ENCODE measurements at regions not wholly inside any gene's neighbourhood (a gene's known extent, or its start where the extent isn't known, plus 50 kb on each side); places are given as distances from the start of the nearest gene placed in this dataset.
A peak's percentile ranks its signal among the peaks of the same experiment; 100 is the strongest.
"Not testable (repeated sequence)": the region's sequence is repeated elsewhere in the genome, so short reads cannot be mapped to it uniquely, and the experiment has no call there.

DNA sequence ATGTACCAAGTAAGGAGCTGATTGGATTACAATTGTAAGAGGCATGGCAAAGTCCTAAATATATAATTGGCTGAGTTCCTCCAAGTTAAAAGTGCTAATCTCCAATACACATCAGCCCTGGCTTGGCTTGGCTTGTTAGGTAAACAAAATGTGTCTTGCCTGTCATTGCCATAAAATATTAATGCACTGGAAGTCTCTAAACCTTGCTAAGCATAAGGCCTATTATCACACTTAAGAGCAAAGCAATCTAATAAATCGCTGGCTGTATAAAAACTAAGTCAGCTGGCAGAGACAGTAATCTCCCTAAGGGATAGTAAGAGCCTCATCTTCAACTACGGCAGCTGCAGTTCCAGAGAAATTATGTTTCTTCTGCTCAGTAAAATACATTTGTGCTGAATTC, 418.6 kb upstream of the GRAMD2B start:
- peaks cover 8% of the 10 kb centered on the region for H3K9me3 Mint-ChIP-seq
- no peak for DNase-seq (ENCODE audit: low read depth, low spot score)
- H3K27me3 Mint-ChIP-seq (ENCODE audit: low read depth): no peaks in the 10 kb centered on the region
- H3K4me3 Mint-ChIP-seq: no peak overlapping the region
- TF ChIP-seq, protein P1, sequence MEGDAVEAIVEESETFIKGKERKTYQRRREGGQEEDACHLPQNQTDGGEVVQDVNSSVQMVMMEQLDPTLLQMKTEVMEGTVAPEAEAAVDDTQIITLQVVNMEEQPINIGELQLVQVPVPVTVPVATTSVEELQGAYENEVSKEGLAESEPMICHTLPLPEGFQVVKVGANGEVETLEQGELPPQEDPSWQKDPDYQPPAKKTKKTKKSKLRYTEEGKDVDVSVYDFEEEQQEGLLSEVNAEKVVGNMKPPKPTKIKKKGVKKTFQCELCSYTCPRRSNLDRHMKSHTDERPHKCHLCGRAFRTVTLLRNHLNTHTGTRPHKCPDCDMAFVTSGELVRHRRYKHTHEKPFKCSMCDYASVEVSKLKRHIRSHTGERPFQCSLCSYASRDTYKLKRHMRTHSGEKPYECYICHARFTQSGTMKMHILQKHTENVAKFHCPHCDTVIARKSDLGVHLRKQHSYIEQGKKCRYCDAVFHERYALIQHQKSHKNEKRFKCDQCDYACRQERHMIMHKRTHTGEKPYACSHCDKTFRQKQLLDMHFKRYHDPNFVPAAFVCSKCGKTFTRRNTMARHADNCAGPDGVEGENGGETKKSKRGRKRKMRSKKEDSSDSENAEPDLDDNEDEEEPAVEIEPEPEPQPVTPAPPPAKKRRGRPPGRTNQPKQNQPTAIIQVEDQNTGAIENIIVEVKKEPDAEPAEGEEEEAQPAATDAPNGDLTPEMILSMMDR (conservative IDR thresholded peaks at IDR 0.05): no peak
- peaks cover 39% of the 10 kb centered on the region for H3K4me1 Mint-ChIP-seq
- peaks cover 3% of the 10 kb centered on the region for H3K36me3 Mint-ChIP-seq (ENCODE audit: low read depth)
- no peak overlapping the region for H3K27ac Mint-ChIP-seq (ENCODE audit: unreplicated experiment)

DNA sequence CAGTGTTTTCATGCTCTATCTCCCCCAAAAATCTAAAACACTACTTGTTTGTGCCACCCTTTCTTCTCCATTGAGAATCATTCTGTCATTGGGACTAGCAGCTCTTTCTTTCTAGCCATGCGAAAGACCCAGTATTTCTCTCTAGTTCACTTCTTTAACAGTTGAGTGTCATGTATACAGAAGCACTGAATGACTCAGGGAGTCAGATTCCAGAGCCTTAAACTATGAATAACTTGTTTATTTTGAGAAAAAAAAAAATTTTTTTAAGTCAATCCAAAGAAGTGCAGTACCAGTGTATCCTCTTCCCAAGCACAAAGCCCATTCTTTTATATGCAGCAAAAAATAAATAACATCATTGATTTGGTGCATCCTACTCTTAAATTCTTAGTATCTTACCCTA, 415.4 kb upstream of the GRAMD2B start:
- Mint-ChIP-seq H3K27ac (ENCODE audit: unreplicated experiment) (no peak overlapping the region), H3K4me1 (peaks cover 27% of the 10 kb centered on the region), H3K27me3 (ENCODE audit: low read depth) (no peaks in the 10 kb centered on the region), H3K36me3 (ENCODE audit: low read depth) (peaks cover 3% of the 10 kb centered on the region), H3K9me3 (peaks cover 10% of the 10 kb centered on the region), H3K4me3 (no peak overlapping the region)
- no peak for DNase-seq (ENCODE audit: low read depth, low spot score)
- TF ChIP-seq, protein P1 (conservative IDR thresholded peaks at IDR 0.05): no peak

DNA sequence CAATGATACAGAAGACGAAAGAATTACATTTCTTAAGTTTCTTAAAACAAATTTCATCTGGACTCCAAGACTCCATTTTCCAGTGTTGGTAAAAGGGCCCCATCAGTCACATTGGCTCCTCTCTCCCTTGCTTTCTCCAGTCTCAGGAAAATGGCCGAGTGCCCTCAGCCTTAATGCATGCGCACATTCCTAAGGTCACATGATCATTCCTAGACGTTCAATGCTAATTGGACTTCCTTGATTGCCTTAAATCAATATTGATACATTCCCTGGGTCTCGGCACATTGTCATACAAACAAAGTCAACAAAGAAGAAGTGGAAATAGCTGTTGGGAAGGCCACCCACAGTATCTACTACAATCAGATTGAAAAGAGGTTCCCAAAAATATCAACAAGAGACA, 413.6 kb upstream of the GRAMD2B start:
- H3K27me3 Mint-ChIP-seq (ENCODE audit: low read depth): no peaks in the 10 kb centered on the region
- DNase-seq (ENCODE audit: low read depth, low spot score): no peak
- H3K27ac Mint-ChIP-seq (ENCODE audit: unreplicated experiment): no peak overlapping the region
- H3K4me1 Mint-ChIP-seq: peaks cover 36% of the 10 kb centered on the region
- H3K36me3 Mint-ChIP-seq (ENCODE audit: low read depth): peaks cover 3% of the 10 kb centered on the region
- peaks cover 10% of the 10 kb centered on the region for H3K9me3 Mint-ChIP-seq
- TF ChIP-seq, protein P1 (conservative IDR thresholded peaks at IDR 0.05): no peak
- H3K4me3 Mint-ChIP-seq: no peak overlapping the region

DNA sequence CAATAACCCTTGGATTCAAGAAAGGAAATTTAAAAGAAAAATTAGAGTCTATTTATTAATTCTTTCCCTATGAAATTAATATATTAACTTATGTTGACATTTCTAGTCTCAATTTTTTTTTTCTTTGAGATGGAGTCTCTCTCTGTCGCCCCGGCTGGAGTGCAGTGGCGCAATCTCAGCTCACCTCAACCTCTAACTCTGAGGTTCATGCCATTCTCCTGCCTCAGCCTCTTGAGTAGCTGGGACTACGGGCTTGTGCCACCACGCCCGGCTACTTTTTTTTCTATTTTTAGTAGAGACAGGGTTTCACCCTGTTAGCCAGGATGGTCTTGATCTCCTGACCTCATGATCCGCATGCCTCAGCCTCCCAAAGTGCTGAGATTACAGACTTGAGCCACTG, 411.7 kb upstream of the GRAMD2B start:
- not testable (repeated sequence) for DNase-seq (ENCODE audit: low read depth, low spot score); H3K4me3 Mint-ChIP-seq; H3K36me3 Mint-ChIP-seq (ENCODE audit: low read depth); H3K9me3 Mint-ChIP-seq; H3K27me3 Mint-ChIP-seq (ENCODE audit: low read depth); H3K27ac Mint-ChIP-seq (ENCODE audit: unreplicated experiment)
- H3K4me1 Mint-ChIP-seq: peaks cover 56% of the 10 kb centered on the region

DNA sequence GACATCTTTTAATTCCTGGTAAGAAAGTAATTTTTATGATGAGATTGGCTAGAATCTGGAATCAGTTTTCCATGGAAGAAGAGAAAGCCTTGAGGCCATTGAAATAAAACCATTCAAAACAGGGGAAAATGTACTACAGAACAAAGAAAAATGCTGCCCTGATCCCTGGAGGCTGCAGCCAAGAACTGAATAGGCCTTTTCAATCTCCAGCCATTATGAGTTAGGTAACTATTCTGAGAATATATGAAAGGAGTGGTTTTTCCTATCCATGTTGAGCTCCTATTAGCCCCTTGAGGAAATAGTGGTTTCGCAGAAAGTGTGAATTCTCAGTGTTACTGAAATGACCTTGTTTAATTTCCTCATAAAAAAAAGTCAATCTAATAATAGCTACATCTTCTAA, 408.5 kb upstream of the GRAMD2B start:
- Mint-ChIP-seq H3K27me3 (ENCODE audit: low read depth) (no peaks in the 10 kb centered on the region), H3K9me3 (peaks cover 1% of the 10 kb centered on the region), H3K4me1 (peaks cover 45% of the 10 kb centered on the region), H3K4me3 (peak overlapping the region; percentile 11), H3K27ac (ENCODE audit: unreplicated experiment) (peak overlapping the region; percentile 79), H3K36me3 (ENCODE audit: low read depth) (no peaks in the 10 kb centered on the region)
- TF ChIP-seq, protein P1 (conservative IDR thresholded peaks at IDR 0.05): no peak
- no peak for DNase-seq (ENCODE audit: low read depth, low spot score)

DNA sequence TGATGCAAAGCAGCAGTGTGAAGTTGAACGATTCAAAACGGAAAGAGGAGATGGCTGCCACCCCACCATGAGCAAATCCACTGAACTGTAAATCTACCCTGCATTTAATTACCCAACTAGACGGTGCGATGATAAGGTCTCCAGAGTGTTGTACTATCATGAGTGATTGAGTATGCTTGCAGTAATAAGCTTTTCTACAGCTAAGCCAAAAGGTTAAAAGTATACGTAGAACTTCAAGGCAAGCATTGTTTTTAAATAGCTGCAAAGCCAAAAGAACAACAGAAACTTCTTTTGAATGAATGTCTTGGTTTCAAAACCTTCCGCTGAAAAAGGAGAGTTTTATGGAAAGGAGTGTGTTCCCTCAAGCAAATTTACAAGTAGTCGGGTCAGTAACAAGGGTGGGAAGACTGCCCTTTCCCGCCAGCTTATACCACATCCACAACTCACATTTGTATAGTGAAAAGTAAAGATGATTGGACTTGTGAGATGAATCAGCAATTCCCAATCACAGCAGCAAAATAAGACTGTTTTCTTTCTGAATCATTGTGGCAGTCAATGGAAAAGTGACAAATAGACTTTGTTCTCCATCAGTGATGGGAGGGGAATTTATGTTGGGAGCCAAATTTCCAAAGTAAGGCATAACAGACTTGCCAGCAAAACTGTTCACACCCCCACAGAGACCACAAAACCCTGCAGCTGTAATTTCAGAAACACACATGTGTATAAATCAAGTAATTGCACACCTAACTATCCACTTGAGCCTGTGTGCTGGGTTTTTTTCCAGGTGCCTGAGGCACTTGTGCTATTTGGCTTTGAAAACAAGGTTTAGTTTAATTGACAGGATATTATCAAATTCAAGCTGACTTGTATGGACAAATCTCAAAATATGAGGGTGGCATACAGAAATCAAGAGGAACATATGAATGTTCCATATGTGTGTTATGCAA, 407.7 kb upstream of the GRAMD2B start:
- Mint-ChIP-seq H3K36me3 (ENCODE audit: low read depth) (no peaks in the 10 kb centered on the region), H3K4me3 (peak overlapping the region; percentile 7), H3K9me3 (no peaks in the 10 kb centered on the region), H3K27ac (ENCODE audit: unreplicated experiment) (peak overlapping the region; percentile 79), H3K27me3 (ENCODE audit: low read depth) (no peaks in the 10 kb centered on the region), H3K4me1 (peaks cover 43% of the 10 kb centered on the region)
- no peak for DNase-seq (ENCODE audit: low read depth, low spot score)
- TF ChIP-seq, protein P1 (conservative IDR thresholded peaks at IDR 0.05): no peak

Data from neural crest cell (in vitro differentiated cells).